ENCODE measurements at regions not wholly inside any gene's neighbourhood (a gene's known extent, or its start where the extent isn't known, plus 50 kb on each side); places are given as distances from the start of the nearest gene placed in this dataset.
"Not testable (repeated sequence)": the region's sequence is repeated elsewhere in the genome, so short reads cannot be mapped to it uniquely, and the experiment has no call there.

GRCh38 chr5:57772512-57772911 is 289.9 kb upstream of the ACTBL2 start:
- no peak for DNase-seq

GRCh38 chr5:57770039-57770438 is 287.4 kb upstream of the ACTBL2 start:
- no peak for DNase-seq

- no peak for DNase-seq
These were observed 286.1 kb upstream of the ACTBL2 start for GRCh38 chr5:57768745-57769144.

- DNase-seq, result no peak
These were observed 282.0 kb upstream of the ACTBL2 start for GRCh38 chr5:57764479-57765089.

GRCh38 chr5:57761513-57761912 is 278.9 kb upstream of the ACTBL2 start:
- no peak for DNase-seq

GRCh38 chr5:57754616-57755015 is 272.0 kb upstream of the ACTBL2 start:
- no peak for DNase-seq

- DNase-seq, result no peak
These were observed 270.8 kb upstream of the ACTBL2 start for GRCh38 chr5:57753446-57753845.

GRCh38 chr5:57751710-57752109 is 269.1 kb upstream of the ACTBL2 start:
- no peak for DNase-seq

GRCh38 chr5:57750891-57751290 is 268.3 kb upstream of the ACTBL2 start:
- DNase-seq, result no peak

GRCh38 chr5:57750282-57750681 is 267.7 kb upstream of the ACTBL2 start:
- DNase-seq, result no peak

- no peak for DNase-seq
These were observed 266.8 kb upstream of the ACTBL2 start for GRCh38 chr5:57749396-57749795.

GRCh38 chr5:57745700-57746651 is 263.4 kb upstream of the ACTBL2 start:
- DNase-seq, result no peak

- no peak for DNase-seq
These were observed 262.4 kb upstream of the ACTBL2 start for GRCh38 chr5:57745029-57745428.

GRCh38 chr5:57741336-57741735 is 258.7 kb upstream of the ACTBL2 start:
- no peak for DNase-seq

GRCh38 chr5:57738787-57739186 is 256.2 kb upstream of the ACTBL2 start:
- no peak for DNase-seq

GRCh38 chr5:57738301-57738700 is 255.7 kb upstream of the ACTBL2 start:
- DNase-seq, result no peak

GRCh38 chr5:57736716-57737115 is 254.1 kb upstream of the ACTBL2 start:
- no peak for DNase-seq

- DNase-seq, result not testable (repeated sequence)
These were observed 252.9 kb upstream of the ACTBL2 start for GRCh38 chr5:57735279-57736153.

GRCh38 chr5:57734296-57734695 is 251.7 kb upstream of the ACTBL2 start:
- no peak for DNase-seq

GRCh38 chr5:57727591-57727990 is 245.0 kb upstream of the ACTBL2 start:
- DNase-seq, result no peak

- DNase-seq, result no peak
These were observed 243.3 kb upstream of the ACTBL2 start for GRCh38 chr5:57725658-57726504.

- no peak for DNase-seq
These were observed 242.2 kb upstream of the ACTBL2 start for GRCh38 chr5:57724836-57725235.
